Hepatocyte (in vitro differentiated cells): ENCODE measurements at regions not wholly inside any gene's neighbourhood (a gene's known extent, or its start where the extent isn't known, plus 50 kb on each side); places are given as distances from the start of the nearest gene placed in this dataset.

Source experiments
- DNase-seq: peaks from one replicate; pipeline ENCODE4 v3.0.0-alpha.2; 2016; ENCODE audit warnings: low spot score
- H2AFZ ChIP-seq: fragments of 200-600 bp; sonication (generic); 2 replicates; pipeline ENCODE4 v1.6.0; 2016; ENCODE audit warnings: antibody characterized with exemption, mild to moderate bottlenecking
- H3K27ac ChIP-seq: fragments of 200-600 bp; sonication (generic); 2 replicates; pipeline ENCODE4 v1.5.1; 2016; ENCODE audit warnings: mild to moderate bottlenecking
- H3K27me3 ChIP-seq: fragments of 200-600 bp; sonication (generic); 2 replicates; pipeline ENCODE4 v1.6.1; 2016
- H3K36me3 ChIP-seq: fragments of 200-600 bp; sonication (generic); replicated peaks from 2 replicates; pipeline ENCODE4 v1.5.1; 2016; ENCODE audit warnings: low read depth; ENCODE audit not compliant: insufficient read depth
- H3K4me1 ChIP-seq: fragments of 200-600 bp; sonication (generic); 2 replicates; pipeline ENCODE4 v1.5.1; 2016; ENCODE audit warnings: mild to moderate bottlenecking, moderate library complexity; ENCODE audit not compliant: insufficient read depth
- H3K4me2 ChIP-seq: fragments of 200-600 bp; sonication (generic); 2 replicates; pipeline ENCODE4 v1.6.0; 2016
- H3K4me3 ChIP-seq: fragments of 200-600 bp; sonication (generic); 2 replicates; pipeline ENCODE4 v1.5.1; 2016; ENCODE audit warnings: mild to moderate bottlenecking
- H3K79me2 ChIP-seq: fragments of 200-600 bp; sonication (generic); 2 replicates; pipeline ENCODE4 v1.6.0; 2017; ENCODE audit warnings: mild to moderate bottlenecking
- H3K9me2 ChIP-seq: fragments of 200-600 bp; sonication (generic); replicated peaks from 2 replicates; pipeline ENCODE4 v1.6.0; 2017; ENCODE audit warnings: mild to moderate bottlenecking; ENCODE audit not compliant: insufficient read depth
- H3K9me3 ChIP-seq: fragments of 200-600 bp; sonication (generic); 2 replicates; pipeline ENCODE4 v1.5.1; 2016; ENCODE audit warnings: low read depth, mild to moderate bottlenecking
- H4K20me1 ChIP-seq: fragments of 200-600 bp; sonication (generic); 2 replicates; pipeline ENCODE4 v1.6.0; 2016; ENCODE audit warnings: mild to moderate bottlenecking; ENCODE audit not compliant: insufficient read depth, poor library complexity, severe bottlenecking
- EZH2 ChIP-seq: fragments of 200-600 bp; sonication (generic); IDR thresholded peaks from 2 replicates; pipeline ENCODE4 v1.6.1; 2016; ENCODE audit warnings: antibody characterized with exemption, mild to moderate bottlenecking, borderline replicate concordance
- EZH2phosphoT487 ChIP-seq: fragments of 200-600 bp; sonication (generic); IDR thresholded peaks from one replicate; pipeline ENCODE4 v1.6.1; 2018; ENCODE audit warnings: antibody characterized with exemption, mild to moderate bottlenecking, low read depth, moderate library complexity; ENCODE audit not compliant: unreplicated experiment, severe bottlenecking
- WGBS: methylation state at CpG from one replicate; pipeline ENCODE4 v1.1.6; 2016; ENCODE audit warnings: low lambda C conversion rate; ENCODE audit errors: missing lambda C conversion rate; 5-methylcytosine and 5-hydroxymethylcytosine counted together
- TF ChIP-seq, protein P1 (sequence below): fragments of 200-600 bp; sonication (generic); IDR thresholded peaks from 2 replicates; pipeline ENCODE4 v1.5.1; 2016; ENCODE audit warnings: antibody characterized with exemption, mild to moderate bottlenecking; ENCODE audit not compliant: poor library complexity

DNA sequence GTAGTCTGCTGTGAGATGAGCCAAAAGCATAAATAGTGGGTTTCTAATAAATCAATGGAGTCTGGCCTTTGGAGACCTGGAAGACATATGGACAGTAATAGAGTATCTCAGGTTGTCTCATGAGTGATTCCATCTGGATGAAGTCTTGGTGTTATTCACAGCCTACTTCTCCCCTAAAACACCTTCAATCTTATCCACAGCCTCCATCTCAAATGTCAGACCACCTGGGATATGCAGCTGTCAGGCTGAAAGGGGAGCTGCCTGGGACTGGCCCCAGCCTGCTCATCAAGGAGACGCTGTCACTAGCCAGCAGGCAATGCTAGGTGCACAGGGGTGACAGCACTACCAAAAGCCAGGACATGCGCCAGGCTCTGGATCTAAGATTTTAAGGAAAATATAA, 684.0 kb upstream of the ZEB2 start:
- H2AFZ ChIP-seq: no peak overlapping the region
- TF ChIP-seq EZH2phosphoT487: no peak
- TF ChIP-seq EZH2: no peak
- TF ChIP-seq, protein P1, sequence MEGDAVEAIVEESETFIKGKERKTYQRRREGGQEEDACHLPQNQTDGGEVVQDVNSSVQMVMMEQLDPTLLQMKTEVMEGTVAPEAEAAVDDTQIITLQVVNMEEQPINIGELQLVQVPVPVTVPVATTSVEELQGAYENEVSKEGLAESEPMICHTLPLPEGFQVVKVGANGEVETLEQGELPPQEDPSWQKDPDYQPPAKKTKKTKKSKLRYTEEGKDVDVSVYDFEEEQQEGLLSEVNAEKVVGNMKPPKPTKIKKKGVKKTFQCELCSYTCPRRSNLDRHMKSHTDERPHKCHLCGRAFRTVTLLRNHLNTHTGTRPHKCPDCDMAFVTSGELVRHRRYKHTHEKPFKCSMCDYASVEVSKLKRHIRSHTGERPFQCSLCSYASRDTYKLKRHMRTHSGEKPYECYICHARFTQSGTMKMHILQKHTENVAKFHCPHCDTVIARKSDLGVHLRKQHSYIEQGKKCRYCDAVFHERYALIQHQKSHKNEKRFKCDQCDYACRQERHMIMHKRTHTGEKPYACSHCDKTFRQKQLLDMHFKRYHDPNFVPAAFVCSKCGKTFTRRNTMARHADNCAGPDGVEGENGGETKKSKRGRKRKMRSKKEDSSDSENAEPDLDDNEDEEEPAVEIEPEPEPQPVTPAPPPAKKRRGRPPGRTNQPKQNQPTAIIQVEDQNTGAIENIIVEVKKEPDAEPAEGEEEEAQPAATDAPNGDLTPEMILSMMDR: no peak
- H3K36me3 ChIP-seq: no peaks in the 10 kb centered on the region
- no peaks in the 10 kb centered on the region for H3K79me2 ChIP-seq
- H3K27ac ChIP-seq: no peak overlapping the region
- no peaks in the 10 kb centered on the region for H3K4me1 ChIP-seq
- no peaks in the 10 kb centered on the region for H4K20me1 ChIP-seq
- no peaks in the 10 kb centered on the region for H3K9me2 ChIP-seq
- no peak overlapping the region for H3K4me3 ChIP-seq
- H3K27me3 ChIP-seq: no peaks in the 10 kb centered on the region
- WGBS: 59% methylated on average over 2 of the region's 2 CpGs
- H3K4me2 ChIP-seq: no peak overlapping the region
- DNase-seq: no peak
- H3K9me3 ChIP-seq: no peaks in the 10 kb centered on the region

DNA sequence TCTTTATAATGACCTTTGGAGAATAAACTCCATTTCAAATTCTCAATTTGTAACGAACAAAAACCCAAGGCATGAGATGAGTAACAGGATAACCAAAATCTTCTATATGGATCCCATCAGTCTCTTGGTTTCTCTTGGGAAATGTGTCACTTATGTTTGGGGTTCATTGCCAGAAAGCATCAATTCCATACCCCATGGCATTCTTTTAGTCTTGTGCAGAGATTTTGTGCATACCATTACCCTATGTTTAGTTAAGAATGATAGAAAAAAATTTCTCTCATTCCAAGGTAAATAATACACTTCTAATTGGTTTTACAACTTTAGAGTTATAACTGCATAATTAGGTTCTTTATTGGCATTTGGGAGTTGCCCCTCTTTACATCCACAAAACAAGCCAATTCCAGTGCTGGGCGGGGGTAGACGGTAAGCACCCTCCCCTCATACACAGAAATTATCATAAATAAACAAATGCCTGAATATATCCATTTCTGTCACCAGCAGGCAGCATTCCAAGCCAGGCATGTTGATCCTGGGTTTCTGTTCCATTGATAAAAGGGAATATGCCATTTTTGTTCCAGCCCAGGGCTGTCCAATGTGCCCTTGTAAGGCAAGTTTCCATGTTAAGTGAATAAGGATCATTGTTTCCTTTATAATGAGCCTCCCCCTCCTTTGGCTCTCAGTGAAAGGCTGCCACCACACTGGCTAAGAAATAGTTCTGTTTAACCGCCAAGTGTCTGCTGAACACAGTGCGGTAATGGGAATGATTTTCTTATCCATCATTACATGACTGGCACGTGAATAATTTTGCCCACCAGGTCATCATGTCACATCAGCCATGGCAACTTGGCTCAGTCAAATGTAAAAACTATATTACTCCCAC, 680.1 kb upstream of the ZEB2 start:
- Histone ChIP-seq H3K9me3 (no peaks in the 10 kb centered on the region), H3K9me2 (no peaks in the 10 kb centered on the region), H3K4me1 (no peaks in the 10 kb centered on the region), H3K79me2 (no peaks in the 10 kb centered on the region), H3K27me3 (no peaks in the 10 kb centered on the region), H3K36me3 (no peaks in the 10 kb centered on the region), H3K4me2 (no peak overlapping the region), H4K20me1 (no peaks in the 10 kb centered on the region), H2AFZ (no peak overlapping the region), H3K27ac (no peak overlapping the region), H3K4me3 (no peak overlapping the region)
- TF ChIP-seq EZH2: no peak
- TF ChIP-seq EZH2phosphoT487: no peak
- TF ChIP-seq, protein P1: no peak
- no peak for DNase-seq
- WGBS: 94% methylated on average over 6 of the region's 6 CpGs

DNA sequence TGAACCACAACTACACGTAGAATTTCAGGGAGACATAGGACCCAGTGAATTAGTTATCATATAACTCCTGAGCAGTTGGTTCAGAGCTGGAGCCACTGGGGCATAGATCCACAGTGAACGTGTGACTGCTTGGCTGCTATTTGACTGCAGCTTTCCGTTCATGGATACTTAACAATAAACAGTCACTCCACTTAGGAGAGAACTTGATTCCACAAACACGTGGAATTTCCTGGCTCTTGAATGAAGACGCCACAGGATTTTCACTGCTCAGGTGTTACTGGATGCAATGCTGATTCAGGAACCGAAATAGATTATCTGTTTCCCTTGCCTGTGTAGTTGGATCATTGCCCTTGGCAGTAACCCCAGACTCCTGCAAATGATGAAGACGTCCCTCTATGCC, 679.1 kb upstream of the ZEB2 start:
- Histone ChIP-seq H4K20me1 (no peaks in the 10 kb centered on the region), H3K9me2 (no peaks in the 10 kb centered on the region), H2AFZ (no peak overlapping the region), H3K4me1 (no peaks in the 10 kb centered on the region), H3K9me3 (no peaks in the 10 kb centered on the region), H3K27me3 (no peaks in the 10 kb centered on the region), H3K4me2 (no peak overlapping the region), H3K4me3 (no peak overlapping the region), H3K79me2 (no peaks in the 10 kb centered on the region), H3K27ac (no peak overlapping the region), H3K36me3 (no peaks in the 10 kb centered on the region)
- TF ChIP-seq EZH2phosphoT487 (no peak), EZH2 (no peak)
- DNase-seq: no peak
- WGBS: 60% methylated on average over 7 of the region's 7 CpGs

DNA sequence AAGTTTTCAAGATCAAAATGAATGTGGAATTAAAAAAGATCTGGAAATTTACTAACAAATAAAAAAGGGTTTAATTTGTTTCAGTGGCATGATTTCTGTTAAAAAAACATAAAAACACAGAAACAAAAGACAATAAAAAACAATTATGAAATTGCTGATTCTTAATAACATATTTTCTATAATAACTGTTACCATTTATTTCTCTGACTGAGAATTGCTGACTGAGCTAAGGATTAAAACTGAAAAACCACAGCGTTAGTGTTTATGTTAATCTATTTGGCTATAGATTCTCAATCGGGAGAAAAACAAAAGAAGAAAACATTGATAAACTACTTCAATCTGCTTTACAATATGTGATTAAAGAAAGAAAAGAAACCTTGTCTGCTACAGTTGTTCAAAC, 678.6 kb upstream of the ZEB2 start:
- Histone ChIP-seq H3K4me3 (no peak overlapping the region), H2AFZ (no peak overlapping the region), H4K20me1 (no peaks in the 10 kb centered on the region), H3K9me2 (no peaks in the 10 kb centered on the region), H3K79me2 (no peaks in the 10 kb centered on the region), H3K4me2 (no peak overlapping the region), H3K27ac (no peak overlapping the region), H3K27me3 (no peaks in the 10 kb centered on the region), H3K9me3 (no peaks in the 10 kb centered on the region), H3K36me3 (no peaks in the 10 kb centered on the region), H3K4me1 (no peaks in the 10 kb centered on the region)
- WGBS: 83% methylated on average over 2 of the region's 2 CpGs
- DNase-seq: no peak
- TF ChIP-seq EZH2 (no peak), EZH2phosphoT487 (no peak)
- TF ChIP-seq, protein P1: no peak
